Posterior cingulate gyrus (tissue), 11 donors: ENCODE measurements at regions not wholly inside any gene's neighbourhood (a gene's known extent, or its start where the extent isn't known, plus 50 kb on each side); places are given as distances from the start of the nearest gene placed in this dataset.

Experiments
- DNase-seq, 10 donors: peaks; one replicate each; pipeline versions ENCODE4 v3.0.0 to v3.0.0-alpha.2; 2020 to 2021; ENCODE audit warnings: mixed read lengths in 3 of 10
- intact Hi-C: fragments of 100-400 bp; cut with DNase I; formaldehyde crosslinking; loops from one replicate; pipeline ENCODE4 v1.15.1; 2023

- DNase-seq: peak in 8 of 10 donors; percentile 0 to 81 (median 8)
- intact Hi-C loops: no loop called here
Measured at GRCh38 chr15:25179673-25180511, 225.1 kb downstream of the SNRPN start.

- intact Hi-C loops: no loop called here
- peak in 7 of 10 donors; percentile 3 to 81 (median 19) for DNase-seq
Measured at GRCh38 chr15:25180606-25181292, 226.0 kb downstream of the SNRPN start.

DNA sequence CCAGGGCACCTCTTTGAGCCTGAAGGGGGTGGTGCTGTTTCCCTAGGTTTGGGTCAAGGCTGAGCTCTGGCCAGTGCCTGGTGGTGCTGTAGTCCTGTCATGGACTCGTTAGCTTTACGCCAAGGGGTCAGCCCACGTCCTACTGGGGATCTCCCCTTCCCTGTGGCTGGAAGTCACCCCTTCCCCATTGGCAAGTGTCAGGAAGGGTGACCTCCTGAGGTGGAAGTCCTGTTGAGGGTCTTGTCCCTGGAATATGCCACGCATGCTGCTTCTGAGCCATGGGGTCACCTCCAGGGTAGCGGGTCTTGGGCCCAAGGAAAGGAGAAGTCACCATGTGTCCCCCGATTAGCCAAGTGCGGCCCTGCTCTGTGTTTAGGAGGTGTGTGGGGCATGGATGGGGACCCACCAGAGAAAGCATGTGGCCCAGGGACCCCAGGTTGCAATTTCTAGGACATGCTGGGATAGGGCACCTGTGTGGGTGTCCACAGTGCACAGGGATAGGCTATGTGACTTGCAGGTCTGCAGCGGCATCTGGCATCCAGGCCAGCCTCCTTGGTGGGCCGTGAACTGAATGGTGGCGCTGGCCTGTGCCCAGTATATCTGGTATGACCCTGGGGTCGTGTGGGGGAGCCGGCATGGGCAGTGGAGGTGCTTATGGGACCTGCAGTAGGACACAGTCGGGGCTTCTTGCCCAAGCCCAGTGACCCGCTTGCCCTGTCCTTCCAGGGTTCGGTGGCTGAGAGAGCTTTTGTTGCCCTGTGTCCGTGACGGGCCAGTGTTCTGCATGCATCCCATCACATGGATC lies 226.7 kb downstream of the SNRPN start:
- intact Hi-C loops: no loop called here
- peak; percentile 1 to 73 (median 7) for DNase-seq

DNA sequence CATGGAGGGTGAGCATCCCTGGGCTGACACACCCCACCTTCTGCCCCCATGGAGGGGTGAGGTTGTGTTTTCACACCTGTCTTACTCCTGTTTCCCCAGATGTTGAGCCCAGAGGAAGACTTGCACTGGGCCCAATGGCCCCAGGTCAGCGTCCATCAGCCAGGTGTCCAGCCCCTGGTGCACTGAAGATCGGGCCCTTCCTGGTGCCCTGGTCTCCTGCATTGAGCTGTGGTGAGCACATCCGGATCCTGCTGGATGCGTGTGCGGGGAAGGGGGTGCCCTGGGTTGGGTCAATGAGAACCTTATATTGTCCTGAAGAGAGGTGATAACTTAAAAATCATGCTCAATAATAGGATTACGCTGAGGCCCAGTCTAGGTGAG lies 227.3 kb downstream of the SNRPN start:
- intact Hi-C loops: no loop called here
- DNase-seq: peak in 4 of 10 donors; percentile 17 to 53 (median 32)

DNA sequence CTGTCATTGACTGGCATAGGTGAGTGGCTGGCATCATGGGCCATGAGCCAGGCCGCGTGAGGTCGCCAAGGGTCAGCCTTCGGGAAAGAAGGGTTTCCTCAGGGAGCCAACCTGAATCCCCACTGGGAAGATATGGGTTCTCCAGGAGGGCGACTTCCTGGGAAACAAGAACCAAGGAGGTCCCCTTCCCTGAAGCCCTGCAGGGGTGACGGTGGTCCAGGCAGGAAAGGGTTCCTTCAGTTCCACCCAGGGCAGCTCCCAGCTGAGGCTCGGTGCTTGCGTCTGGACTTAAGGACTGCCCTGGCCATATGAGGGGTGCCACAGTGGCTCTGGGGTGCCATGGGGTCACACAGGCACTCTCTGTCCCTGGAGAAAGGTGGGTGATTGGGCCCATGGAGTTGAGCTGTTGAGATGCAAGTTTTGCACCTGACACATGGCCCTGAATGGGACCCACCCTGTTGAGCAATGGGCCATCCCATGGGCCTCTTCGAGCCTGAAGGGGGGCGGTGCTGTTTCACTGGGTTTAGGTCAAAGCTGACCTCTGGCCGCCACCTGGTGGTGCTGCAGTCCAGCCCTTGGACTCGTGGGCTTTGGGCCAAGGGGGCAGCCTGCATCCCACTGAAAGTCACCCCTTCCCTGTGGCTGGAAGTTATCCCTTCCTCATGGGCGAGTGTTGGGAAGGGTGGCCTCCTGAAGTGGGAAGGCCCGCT lies 228.1 kb downstream of the SNRPN start:
- peak in 9 of 10 donors; percentile 3 to 68 (median 10) for DNase-seq
- intact Hi-C loops: no loop called here

- intact Hi-C loops: no loop called here
- DNase-seq: peak in 8 of 10 donors; percentile 3 to 82 (median 12)
Measured at GRCh38 chr15:25183581-25184251, 228.9 kb downstream of the SNRPN start.

DNA sequence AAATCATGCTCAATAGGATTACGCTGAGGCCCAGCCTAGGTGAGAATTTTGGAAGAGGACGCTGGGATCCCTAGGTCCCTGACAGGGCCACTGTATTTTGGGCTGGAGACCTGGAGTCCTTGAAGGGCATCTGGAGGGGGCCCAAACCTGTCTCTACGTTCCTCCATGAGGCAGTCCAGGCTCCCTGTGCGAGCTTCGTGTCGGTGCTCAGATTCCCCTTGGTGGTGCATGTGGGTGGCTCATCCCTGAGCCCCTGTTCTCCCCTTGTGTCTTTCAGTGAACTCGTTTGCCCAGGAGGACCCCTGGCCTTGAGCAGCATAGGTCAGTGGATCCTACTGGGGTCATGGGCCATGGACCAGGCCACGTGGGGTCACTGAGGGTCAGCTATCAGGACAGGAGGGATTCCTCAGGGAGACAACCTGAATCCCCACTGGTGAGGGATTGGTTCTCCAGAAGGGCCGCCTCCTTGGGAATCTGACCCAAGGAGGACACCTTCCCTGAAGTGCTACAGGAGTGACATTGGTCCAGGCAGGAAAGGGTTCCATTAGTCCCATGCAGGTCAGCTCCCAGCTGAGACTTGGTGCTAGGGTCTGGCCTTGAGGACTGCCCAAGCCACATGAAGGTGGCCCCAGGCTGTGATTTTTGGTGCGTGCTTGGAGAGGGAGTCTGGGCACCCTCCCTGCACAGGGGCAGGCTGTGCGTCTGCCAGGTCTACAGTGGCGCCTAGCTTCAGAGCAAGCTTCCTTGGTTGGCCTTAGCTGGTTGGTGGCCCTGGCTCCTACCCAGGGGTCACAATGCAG lies 229.8 kb downstream of the SNRPN start:
- peak in 6 of 10 donors; percentile 2 to 77 (median 40) for DNase-seq
- intact Hi-C loops: no loop called here

DNA sequence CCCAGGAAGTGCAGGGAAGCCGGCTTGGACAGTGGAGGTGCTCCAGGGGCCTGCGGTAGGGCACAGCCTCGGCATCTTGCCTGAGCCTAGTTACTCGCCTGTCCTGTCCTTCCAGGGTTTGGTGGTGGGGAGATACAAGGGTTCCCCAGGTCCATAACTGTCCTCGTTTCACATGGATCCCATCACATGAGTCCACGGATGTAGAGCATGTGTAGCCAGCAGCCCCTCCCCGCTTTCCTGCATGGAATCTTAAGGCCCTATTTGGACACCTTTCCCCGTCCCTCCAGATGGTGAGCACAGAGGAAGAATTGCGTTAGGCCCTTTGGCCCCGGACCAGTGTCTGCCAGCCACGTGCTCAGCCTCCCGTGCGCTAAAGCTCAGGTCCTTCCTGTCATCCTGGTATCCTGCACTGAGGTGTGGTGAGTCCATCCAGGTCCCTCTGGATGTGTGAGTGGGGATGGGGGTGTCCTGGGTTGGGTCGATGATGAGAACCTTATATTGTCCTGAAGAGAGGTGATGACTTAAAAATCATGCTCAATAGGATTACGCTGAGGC lies 230.4 kb downstream of the SNRPN start:
- intact Hi-C loops: no loop called here
- peak in 5 of 10 donors; percentile 3 to 67 (median 62) for DNase-seq

- intact Hi-C loops: no loop called here
- DNase-seq: peak in 5 of 10 donors; percentile 5 to 75 (median 41)
Measured at GRCh38 chr15:25185791-25186190, 231.0 kb downstream of the SNRPN start.

DNA sequence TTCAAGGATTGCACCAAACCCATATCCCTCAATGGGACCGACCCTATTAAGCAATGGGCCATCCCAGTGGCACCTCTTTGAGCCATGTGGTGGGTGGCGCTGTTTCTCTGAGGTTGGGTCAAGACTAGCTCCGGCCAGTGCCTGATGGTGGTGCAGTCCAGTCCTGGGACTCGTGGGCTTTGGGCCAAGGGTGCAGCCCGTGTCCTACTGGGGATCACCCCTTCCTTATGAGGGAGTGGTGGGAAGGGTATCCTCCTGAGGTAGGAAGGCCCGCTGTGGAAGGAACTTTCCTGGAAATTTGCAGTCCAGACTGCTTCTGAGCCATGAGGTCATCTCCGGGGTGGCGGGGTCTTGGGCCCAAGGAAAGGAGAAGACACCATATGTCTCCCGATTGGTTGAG lies 231.6 kb downstream of the SNRPN start:
- intact Hi-C loops: no loop called here
- DNase-seq: peak in 4 of 10 donors; percentile 25 to 67 (median 44)

- peak in 3 of 10 donors; percentile 62 to 82 (median 81) for DNase-seq
- intact Hi-C loops: no loop called here
Measured at GRCh38 chr15:25186906-25187645, 232.3 kb downstream of the SNRPN start.

GRCh38 chr15:25188051-25188450 lies 233.3 kb downstream of the SNRPN start:
- peak in 3 of 10 donors; percentile 27 to 55 (median 35) for DNase-seq

DNA sequence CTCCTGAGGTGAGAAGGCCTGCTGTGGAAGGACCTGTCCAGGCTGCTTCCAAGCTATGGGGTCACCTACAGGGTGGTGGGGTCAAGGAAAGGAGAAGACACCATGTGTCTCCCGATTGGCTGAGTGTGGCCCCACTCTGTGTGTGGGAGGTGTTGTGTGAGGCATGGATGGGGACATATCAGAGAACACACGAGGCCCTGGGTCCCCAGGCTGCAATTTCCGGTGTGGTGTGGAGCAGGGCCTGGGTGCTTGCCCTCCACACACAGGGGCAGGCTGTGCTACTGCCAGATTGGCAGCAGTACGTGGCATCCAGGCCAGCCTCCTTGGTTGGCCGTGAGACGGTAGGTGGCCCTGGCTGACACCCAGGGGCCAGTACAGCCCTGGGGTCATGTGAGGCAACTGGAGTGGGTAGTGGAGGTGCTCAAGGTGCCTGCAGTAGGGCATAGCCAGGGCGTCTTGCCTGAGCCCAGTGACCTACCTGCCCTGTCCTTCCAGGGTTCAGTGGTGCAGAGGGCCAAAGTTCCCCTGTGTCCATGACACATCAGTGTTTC lies 233.8 kb downstream of the SNRPN start:
- intact Hi-C loops: no loop called here
- DNase-seq: peak in 2 of 10 donors; percentile 32 to 52

More at GRCh38 chr15:25188051-25188450, 233.3 kb downstream of the SNRPN start:
- intact Hi-C loops: no loop called here

GRCh38 chr15:25189551-25189950 lies 234.8 kb downstream of the SNRPN start:
- no peak for DNase-seq
- intact Hi-C loops: no loop called here

- intact Hi-C loops: no loop called here
- no peak for DNase-seq
Measured at GRCh38 chr15:25192651-25193050, 237.9 kb downstream of the SNRPN start.

DNA sequence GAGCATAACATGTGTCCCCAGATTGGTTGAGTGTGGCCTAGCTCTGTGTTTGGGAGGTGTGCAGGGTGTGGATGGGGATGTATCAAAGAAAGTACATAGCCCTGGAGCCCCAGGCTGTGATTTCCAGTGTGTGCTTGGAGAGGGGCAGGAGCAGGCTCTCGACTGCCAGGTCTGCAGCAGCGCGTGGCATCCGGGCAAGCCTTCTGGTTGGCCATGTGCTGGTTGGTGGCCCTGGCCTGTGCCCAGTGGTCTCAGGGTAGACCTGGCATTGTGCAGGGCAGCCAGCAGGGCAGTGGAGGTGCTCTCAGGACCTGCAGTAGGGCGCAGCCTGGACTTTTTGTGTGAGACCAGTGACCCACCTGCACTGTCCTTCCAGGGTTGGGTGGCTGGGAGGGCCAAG lies 231.5 kb downstream of the UBE3A start:
- intact Hi-C loops: no loop called here
- no peak for DNase-seq

DNA sequence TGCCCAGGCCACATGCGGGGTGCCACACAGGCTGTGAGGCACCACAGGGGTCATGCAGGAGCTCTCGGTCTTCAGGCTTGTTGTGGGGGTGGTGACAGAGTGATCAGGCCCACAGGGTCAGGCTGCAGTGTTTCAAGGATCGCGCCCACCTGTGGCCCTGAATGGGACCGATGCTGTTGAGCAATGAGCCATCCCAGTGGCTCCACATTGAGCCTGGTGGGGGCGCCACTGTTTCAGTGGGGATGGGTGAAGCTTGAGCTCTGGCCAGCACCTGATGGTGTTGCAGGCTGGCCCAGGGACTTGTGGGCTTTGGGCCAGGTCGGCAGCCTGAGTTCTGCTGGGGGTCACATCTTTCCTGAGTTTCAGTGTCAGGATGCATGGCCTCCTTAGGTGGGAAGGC lies 230.1 kb downstream of the UBE3A start:
- DNase-seq: no peak
- intact Hi-C loops: no loop called here
